Tibial nerve (tissue), 4 donors: ENCODE measurements at regions not wholly inside any gene's neighbourhood (a gene's known extent, or its start where the extent isn't known, plus 50 kb on each side); places are given as distances from the start of the nearest gene placed in this dataset.

Experiments
- EP300 ChIP-seq, 2 donors: sonication (generic); formaldehyde crosslinking; IDR thresholded peaks; one replicate each; pipeline ENCODE4 v1.6.1; 2017; ENCODE audit warnings: antibody characterized with exemption in 2 of 2, mild to moderate bottlenecking in 1 of 2
- POLR2A ChIP-seq, 2 donors: fragments of 450-650 bp; IDR thresholded peaks; one replicate each; pipeline ENCODE4 v1.6.1; 2017; ENCODE audit warnings: antibody characterized with exemption in 2 of 2, mild to moderate bottlenecking in 2 of 2, moderate library complexity in 2 of 2
- TF ChIP-seq, protein P1 (sequence below), 5 experiments: fragments of 200-600 bp in 3 of 5; fragments of 450-650 bp in 2 of 5; sonication (generic) in 3 of 5; IDR thresholded peaks; one replicate each; pipeline ENCODE4 v1.5.1; 2016 to 2019; ENCODE audit warnings: antibody characterized with exemption in 5 of 5, mild to moderate bottlenecking in 3 of 5, moderate library complexity in 2 of 5

DNA sequence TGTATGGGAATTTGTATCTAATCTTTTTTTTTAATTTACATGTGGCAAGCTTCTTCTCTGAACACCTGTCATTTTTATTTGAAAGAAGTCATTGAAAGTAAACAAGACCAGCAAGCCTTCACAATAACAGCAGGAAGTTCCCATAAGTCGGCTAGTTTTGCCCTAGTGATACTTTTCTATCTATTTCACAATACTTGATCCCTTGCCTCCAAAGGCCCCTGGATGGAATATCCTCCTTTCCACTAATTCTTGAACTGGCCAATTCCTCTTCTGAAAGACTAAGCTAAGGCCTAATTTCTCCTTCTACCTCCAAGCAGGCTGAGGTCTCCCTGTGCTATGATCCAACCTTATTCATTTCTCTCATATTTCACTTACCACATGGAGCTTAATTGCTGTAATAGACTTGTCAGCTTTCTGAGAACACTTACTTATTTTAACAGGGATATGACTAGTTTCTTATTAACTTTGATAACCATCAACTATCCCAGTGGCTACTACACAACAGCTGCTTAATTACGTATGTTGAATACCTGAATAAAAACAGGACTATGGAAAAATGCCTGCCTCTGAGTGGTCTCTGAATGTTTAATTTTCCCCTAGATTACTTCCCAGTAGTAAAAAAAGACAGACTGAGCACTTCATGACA, 194.2 kb downstream of the MAD2L1 start:
- TF ChIP-seq, protein P1, sequence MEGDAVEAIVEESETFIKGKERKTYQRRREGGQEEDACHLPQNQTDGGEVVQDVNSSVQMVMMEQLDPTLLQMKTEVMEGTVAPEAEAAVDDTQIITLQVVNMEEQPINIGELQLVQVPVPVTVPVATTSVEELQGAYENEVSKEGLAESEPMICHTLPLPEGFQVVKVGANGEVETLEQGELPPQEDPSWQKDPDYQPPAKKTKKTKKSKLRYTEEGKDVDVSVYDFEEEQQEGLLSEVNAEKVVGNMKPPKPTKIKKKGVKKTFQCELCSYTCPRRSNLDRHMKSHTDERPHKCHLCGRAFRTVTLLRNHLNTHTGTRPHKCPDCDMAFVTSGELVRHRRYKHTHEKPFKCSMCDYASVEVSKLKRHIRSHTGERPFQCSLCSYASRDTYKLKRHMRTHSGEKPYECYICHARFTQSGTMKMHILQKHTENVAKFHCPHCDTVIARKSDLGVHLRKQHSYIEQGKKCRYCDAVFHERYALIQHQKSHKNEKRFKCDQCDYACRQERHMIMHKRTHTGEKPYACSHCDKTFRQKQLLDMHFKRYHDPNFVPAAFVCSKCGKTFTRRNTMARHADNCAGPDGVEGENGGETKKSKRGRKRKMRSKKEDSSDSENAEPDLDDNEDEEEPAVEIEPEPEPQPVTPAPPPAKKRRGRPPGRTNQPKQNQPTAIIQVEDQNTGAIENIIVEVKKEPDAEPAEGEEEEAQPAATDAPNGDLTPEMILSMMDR (IDR thresholded peaks at IDR 0.05) = no peak
- TF ChIP-seq EP300 (IDR thresholded peaks at IDR 0.05) (no peak), POLR2A (IDR thresholded peaks at IDR 0.05) (no peak)
